ENCODE measurements at regions not wholly inside any gene's neighbourhood (a gene's known extent, or its start where the extent isn't known, plus 50 kb on each side); places are given as distances from the start of the nearest gene placed in this dataset.

- TF ChIP-seq, protein P1, sequence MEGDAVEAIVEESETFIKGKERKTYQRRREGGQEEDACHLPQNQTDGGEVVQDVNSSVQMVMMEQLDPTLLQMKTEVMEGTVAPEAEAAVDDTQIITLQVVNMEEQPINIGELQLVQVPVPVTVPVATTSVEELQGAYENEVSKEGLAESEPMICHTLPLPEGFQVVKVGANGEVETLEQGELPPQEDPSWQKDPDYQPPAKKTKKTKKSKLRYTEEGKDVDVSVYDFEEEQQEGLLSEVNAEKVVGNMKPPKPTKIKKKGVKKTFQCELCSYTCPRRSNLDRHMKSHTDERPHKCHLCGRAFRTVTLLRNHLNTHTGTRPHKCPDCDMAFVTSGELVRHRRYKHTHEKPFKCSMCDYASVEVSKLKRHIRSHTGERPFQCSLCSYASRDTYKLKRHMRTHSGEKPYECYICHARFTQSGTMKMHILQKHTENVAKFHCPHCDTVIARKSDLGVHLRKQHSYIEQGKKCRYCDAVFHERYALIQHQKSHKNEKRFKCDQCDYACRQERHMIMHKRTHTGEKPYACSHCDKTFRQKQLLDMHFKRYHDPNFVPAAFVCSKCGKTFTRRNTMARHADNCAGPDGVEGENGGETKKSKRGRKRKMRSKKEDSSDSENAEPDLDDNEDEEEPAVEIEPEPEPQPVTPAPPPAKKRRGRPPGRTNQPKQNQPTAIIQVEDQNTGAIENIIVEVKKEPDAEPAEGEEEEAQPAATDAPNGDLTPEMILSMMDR (IDR thresholded peaks at IDR 0.05) = no peak
- TF ChIP-seq ZNF263 (CRISPR knock-in tag; IDR thresholded peaks at IDR 0.05; ENCODE audit: low read depth) = no peak
- TF ChIP-seq CREB1 (CRISPR knock-in tag; IDR thresholded peaks at IDR 0.05) = no peak
- no peak for TF ChIP-seq ZBTB21 (CRISPR knock-in tag; IDR thresholded peaks at IDR 0.05; ENCODE audit: borderline replicate concordance)
- no peak for TF ChIP-seq SP1 (CRISPR knock-in tag; conservative IDR thresholded peaks at IDR 0.05)
Measured at GRCh38 chr1:213491468-213491867, 440.4 kb downstream of the RPS6KC1 start.
